Activated T-helper 17 cell treated with anti-CD3 and anti-CD28 coated beads, Interleukin-2, amount 50 U/mL, for 72 hours (primary cell): ENCODE measurements at regions not wholly inside any gene's neighbourhood (a gene's known extent, or its start where the extent isn't known, plus 50 kb on each side); places are given as distances from the start of the nearest gene placed in this dataset.

Experiments used
- ATAC-seq: fragments of 150-1000 bp; cut with Tn5 transposase; replicated peaks from 2 replicates; pipeline ENCODE4 v1.10.0; 2021; ENCODE audit warnings: mild to moderate bottlenecking, moderate library complexity
- H3K27ac Mint-ChIP-seq: one replicate; pipeline ENCODE4 v1.8.0; 2022; ENCODE audit warnings: mixed read lengths
- H3K27me3 Mint-ChIP-seq: one replicate; pipeline ENCODE4 v1.8.0; 2022; ENCODE audit warnings: mixed read lengths
- H3K36me3 Mint-ChIP-seq: one replicate; pipeline ENCODE4 v1.8.0; 2022; ENCODE audit warnings: low read depth, mild to moderate bottlenecking, mixed read lengths
- H3K4me1 Mint-ChIP-seq: one replicate; pipeline ENCODE4 v1.8.0; 2022; ENCODE audit warnings: mixed read lengths
- H3K4me3 Mint-ChIP-seq: one replicate; pipeline ENCODE4 v1.8.0; 2022; ENCODE audit warnings: mild to moderate bottlenecking, mixed read lengths
- H3K9me3 Mint-ChIP-seq: one replicate; pipeline ENCODE4 v1.8.0; 2022; ENCODE audit warnings: mixed read lengths

DNA sequence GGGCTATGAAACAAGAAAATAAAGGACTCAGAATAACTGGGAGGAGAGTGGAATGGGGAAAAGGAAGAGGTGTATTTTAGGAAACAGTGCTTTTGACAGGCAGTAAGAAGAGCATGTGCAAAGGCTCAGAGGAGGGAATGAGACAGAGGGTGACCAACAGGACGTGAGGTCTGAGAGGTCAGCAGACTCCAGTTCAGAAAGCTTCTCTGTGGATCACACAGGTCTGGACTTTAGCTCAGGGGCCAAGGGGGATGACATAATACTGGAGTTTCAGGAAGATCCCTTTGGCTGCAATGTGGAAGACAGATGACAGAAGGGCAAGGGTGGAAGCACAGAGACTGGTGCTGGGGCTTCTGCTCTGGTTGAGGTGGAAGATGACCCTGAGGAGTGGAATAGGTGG is 489.9 kb upstream of the CDH5 start:
- ATAC-seq, result no peak
- no peak overlapping the region for H3K4me3 Mint-ChIP-seq
- no peak overlapping the region for H3K27ac Mint-ChIP-seq
- no peaks in the 10 kb centered on the region for H3K9me3 Mint-ChIP-seq
- no peaks in the 10 kb centered on the region for H3K36me3 Mint-ChIP-seq
- no peaks in the 10 kb centered on the region for H3K4me1 Mint-ChIP-seq
- H3K27me3 Mint-ChIP-seq, result peaks cover 4% of the 10 kb centered on the region

DNA sequence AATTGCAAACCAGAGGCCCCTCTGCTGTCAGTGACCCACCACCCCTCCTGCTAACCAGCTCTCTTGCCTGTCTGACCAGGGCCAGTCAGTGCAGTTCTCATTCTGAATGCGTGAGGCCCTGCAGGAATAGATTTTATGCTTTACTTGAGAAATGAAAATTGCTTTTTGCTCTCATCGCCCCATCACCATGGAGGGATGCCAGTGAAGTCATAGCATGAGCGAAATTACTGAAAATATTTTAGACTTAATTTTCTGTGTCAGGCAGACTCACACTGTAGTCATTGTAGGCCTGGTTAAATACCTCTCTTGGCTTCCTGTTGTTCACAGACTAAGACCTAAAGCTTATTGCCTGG is 490.5 kb upstream of the CDH5 start:
- no peak overlapping the region for H3K4me3 Mint-ChIP-seq
- H3K27me3 Mint-ChIP-seq, result peaks cover 4% of the 10 kb centered on the region
- H3K27ac Mint-ChIP-seq, result no peak overlapping the region
- H3K36me3 Mint-ChIP-seq, result no peaks in the 10 kb centered on the region
- H3K9me3 Mint-ChIP-seq, result no peaks in the 10 kb centered on the region
- no peaks in the 10 kb centered on the region for H3K4me1 Mint-ChIP-seq
- ATAC-seq, result no peak

DNA sequence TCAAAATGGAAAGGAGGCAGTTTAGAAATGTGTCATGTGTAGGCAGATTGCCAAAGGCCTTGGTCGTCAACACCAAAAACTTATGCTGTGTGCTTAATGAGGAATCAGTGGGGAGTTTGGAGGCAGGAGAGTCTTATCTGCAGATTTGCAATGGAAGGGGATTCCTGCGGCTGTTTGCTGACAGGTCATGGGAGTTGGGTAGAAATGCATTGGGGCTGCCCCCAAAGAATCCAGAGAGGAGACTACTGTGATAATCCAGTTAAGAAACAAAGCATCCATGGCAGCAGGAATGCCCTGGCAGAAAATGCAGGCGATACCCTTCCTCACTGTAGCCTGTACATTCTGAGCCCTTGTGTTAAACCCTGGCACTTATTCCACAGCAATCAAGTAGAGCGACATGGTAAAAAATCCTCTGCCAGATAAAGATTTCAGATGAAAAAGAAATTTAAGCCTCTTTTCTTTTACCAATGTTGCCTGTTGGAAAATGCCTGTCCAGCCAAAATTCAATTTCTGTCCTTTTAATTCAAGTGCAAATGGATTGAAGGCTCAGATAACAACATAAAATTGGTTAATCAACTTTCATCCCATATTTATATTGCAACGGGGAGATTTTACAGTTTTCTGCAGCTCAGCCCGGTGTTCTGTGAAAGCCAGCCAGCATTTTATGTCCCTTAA is 491.0 kb upstream of the CDH5 start:
- H3K4me1 Mint-ChIP-seq, result no peaks in the 10 kb centered on the region
- H3K27ac Mint-ChIP-seq, result no peak overlapping the region
- H3K9me3 Mint-ChIP-seq, result no peaks in the 10 kb centered on the region
- no peak for ATAC-seq
- H3K4me3 Mint-ChIP-seq, result no peak overlapping the region
- H3K27me3 Mint-ChIP-seq, result peaks cover 4% of the 10 kb centered on the region
- H3K36me3 Mint-ChIP-seq, result no peaks in the 10 kb centered on the region

DNA sequence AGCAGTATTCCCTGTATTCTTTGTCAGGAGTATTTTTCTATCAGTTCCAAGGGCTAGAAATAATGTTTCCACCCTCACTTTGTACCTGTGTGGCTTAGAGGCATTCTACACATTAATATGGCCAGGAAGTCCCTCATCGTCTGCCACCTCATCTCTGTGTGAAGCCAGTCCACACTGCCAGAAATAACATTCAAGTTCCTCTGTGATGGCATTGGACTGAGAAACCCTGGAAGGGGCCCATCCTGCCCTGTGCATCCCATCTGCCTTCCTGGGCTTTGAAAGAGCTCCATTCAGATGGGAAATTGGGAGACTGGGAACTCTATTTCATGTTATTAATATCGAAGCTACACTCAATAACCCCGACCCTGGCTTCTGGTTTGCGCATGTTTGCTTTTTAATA is 497.2 kb upstream of the CDH5 start:
- H3K9me3 Mint-ChIP-seq, result peaks cover 1% of the 10 kb centered on the region

DNA sequence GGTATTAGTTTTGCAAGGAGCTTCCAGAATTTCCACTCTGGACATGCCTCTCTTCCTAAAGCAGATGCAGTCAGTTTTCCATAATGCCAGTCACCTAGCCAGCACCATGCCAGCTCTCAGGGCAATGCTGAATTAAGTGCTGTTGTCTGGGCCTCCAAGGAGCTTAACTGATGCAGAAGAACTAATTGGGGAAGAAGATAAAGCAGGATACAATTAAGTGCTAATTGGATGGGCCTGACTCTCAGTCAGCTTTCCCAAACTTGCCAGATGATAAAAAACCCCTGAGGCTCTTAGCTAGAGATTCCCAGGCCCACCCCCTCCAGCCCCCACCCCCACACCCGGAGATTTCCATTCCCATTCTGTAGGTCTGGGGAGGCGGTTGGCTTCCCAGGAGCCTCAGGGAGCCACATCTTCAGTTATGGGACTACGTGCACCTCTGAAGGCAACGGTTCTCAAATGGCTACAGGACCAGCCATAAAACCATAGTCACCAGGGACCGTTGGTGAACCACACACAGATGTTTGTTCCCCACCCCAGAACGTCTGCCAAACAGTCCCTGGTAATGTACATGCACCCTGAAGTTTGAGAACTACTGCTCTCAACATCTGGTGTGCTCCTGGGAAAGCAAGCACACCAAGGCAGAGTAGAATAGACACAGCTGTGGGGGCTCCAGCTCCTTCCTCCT is 499.1 kb upstream of the CDH5 start:
- H3K27me3 Mint-ChIP-seq, result peaks cover 4% of the 10 kb centered on the region
- no peak overlapping the region for H3K27ac Mint-ChIP-seq
- H3K4me1 Mint-ChIP-seq, result no peaks in the 10 kb centered on the region

More for the DNA sequence above, 497.2 kb upstream of the CDH5 start:
- no peak overlapping the region for H3K4me3 Mint-ChIP-seq
- no peak for ATAC-seq
- no peaks in the 10 kb centered on the region for H3K4me1 Mint-ChIP-seq
- H3K27me3 Mint-ChIP-seq, result peaks cover 4% of the 10 kb centered on the region
- no peak overlapping the region for H3K27ac Mint-ChIP-seq
- H3K36me3 Mint-ChIP-seq, result no peaks in the 10 kb centered on the region

DNA sequence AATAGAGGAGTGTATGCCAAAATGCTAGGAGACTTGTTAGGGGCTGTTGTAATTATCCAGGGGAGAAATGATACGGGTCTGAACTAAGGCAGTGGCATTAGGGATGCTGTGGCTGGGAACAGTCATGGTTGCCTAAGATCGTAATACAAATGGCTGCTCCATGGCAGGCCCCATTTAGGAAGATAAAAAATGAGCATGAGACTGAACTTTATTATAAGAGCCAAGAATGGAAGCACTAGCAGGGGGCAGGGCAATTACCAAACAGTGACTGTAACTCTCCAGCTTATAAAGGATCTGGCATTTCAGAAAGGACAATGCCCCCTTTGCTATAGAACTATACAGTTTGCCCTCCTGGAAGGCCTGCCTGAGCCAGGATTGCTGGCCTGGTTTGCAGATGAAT is 503.3 kb upstream of the CDH5 start:
- no peaks in the 10 kb centered on the region for H3K36me3 Mint-ChIP-seq

More for the DNA sequence above, 499.1 kb upstream of the CDH5 start:
- Mint-ChIP-seq H3K4me3 (no peak overlapping the region), H3K9me3 (peaks cover 6% of the 10 kb centered on the region), H3K36me3 (no peaks in the 10 kb centered on the region)
- ATAC-seq, result no peak

DNA sequence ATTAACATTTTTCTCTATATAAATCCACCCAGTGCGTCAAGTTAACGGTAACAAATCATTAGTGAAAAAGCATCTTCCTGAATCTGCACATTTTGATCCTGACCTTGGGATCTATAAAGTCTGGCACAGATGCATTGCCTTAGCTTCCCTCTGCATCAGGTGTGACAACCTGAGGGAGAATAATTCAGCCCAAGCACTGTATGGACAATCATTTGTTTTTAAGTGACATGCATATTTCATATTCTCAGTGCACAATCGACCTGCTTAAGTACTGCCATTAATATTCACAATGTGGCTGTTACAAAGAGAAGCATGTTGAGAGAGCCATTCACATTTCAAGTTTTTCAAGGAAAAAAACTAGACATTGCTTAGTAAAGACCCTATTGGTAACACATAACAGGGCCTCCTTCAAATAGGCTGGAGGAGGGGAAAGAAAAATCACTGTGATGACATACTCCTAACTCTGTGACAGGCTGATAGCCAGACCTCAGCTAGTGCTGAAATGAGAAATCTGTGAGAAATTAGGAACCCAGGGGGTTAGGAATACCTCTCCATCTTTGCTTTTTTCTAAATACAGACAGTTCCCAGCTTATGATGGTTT is 505.3 kb upstream of the CDH5 start:
- Mint-ChIP-seq H3K4me3 (no peak overlapping the region), H3K36me3 (no peaks in the 10 kb centered on the region), H3K4me1 (no peaks in the 10 kb centered on the region), H3K27me3 (peaks cover 3% of the 10 kb centered on the region), H3K27ac (no peak overlapping the region), H3K9me3 (peaks cover 6% of the 10 kb centered on the region)
- ATAC-seq, result no peak

More for the DNA sequence above, 503.3 kb upstream of the CDH5 start:
- Mint-ChIP-seq H3K9me3 (peaks cover 6% of the 10 kb centered on the region), H3K27me3 (peaks cover 3% of the 10 kb centered on the region), H3K4me3 (no peak overlapping the region), H3K4me1 (no peaks in the 10 kb centered on the region), H3K27ac (no peak overlapping the region)
- ATAC-seq, result no peak

DNA sequence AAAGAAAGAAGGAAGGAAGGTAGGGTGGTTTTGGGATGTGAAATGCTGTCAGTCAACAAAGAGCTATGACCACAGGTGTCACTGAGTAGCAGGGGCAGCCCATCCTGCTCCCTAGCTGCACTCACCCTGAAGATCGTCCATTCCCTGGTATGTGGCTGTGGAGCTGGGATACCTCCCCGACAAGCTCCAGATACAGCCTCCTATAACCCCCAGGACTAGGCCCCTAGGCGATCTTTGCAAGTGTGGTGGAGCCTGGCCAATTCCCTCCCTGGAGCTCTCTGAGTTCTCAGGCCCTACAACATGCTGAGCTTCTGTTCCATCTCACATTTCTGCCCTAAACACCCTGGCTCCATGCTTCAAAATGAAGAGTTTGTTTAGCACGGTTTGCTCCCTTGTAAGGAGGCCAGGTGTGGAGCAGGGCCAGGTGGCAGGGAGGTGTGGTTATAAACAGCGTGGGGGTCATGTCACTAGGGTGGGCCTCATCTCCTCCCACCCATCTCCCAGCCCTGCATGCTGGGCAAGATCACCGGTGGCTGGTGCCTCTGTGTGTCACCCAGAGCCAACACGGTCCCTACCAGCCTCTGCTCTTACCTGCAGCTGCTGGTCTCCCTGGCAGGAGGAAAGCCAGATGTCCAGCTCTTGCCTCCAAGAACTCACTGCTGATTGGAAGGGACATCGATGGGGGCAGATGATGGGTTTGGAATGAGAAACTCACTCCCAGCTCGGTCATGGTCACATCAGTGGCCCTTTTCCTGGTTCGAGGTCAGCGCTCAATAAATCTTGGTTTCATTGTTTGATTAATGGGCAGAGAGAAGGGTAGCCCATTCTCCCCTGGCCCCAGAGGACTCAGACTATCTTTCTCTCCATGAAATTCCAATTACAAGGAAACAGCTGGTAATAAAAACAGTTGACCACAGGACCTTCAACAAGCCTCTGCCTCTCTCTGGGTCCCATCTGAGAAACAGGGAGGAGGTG is 511.0 kb upstream of the CDH5 start:
- no peak for ATAC-seq
- H3K9me3 Mint-ChIP-seq, result no peaks in the 10 kb centered on the region
- H3K36me3 Mint-ChIP-seq, result no peaks in the 10 kb centered on the region
- no peak overlapping the region for H3K4me3 Mint-ChIP-seq
- H3K4me1 Mint-ChIP-seq, result no peaks in the 10 kb centered on the region
- no peak overlapping the region for H3K27ac Mint-ChIP-seq
- H3K27me3 Mint-ChIP-seq, result peaks cover 5% of the 10 kb centered on the region

DNA sequence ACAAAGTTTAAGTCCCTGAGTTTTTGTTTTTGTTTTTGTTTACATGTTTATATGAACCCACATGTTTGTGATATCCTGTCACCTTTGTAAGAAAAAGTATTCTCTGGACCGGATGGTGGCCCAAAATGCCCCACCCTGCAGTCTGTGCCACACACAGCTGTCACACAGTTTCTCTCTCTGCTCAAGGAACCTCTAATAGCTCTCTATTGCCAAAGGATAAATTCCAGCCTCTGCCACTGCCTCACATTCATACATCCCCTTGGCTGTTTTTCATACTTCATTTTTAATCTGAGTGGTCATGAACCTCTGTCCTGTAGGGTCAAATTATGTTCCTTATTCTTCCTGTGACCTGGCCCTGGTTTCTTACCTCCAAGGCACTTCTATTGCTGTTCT is 520.3 kb upstream of the CDH5 start:
- Mint-ChIP-seq H3K9me3 (peaks cover 4% of the 10 kb centered on the region), H3K27me3 (peaks cover 5% of the 10 kb centered on the region), H3K4me3 (no peak overlapping the region), H3K4me1 (no peaks in the 10 kb centered on the region), H3K36me3 (no peaks in the 10 kb centered on the region), H3K27ac (no peak overlapping the region)
- ATAC-seq, result no peak

DNA sequence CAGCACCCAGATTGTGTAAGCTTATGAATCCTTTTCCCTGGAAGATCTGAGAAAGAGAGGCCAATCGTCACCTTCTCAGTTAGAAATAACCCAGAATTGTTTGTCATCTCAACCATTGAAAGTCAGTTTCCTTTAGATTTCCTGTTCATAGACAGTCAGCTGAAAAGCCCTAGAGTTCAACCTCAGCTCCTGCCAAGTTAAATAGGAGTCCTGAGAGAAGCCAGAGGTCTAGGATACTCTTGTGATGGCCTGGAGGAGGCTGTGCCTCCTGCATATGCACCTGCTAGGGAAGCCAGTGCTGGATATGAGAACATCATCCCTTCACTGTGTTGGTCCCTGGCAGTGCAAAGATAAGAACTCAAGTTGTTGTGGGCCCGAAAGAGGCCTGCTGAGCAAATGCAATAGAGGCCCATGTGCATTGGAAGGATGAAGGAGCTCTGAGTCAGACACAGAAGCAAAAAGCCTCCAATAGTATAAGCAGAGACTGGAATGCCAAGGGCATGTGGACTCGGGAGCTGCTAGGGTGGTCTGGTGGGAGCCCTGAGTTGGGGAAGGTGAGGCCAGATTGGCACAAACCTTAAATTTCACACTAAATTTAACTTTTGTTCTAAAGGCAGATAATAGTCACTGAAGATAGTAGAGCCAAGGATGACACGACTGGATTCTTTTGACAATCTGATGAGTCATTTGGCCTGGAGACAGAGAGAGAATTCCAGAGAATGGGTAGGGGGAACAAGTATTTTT is 520.9 kb upstream of the CDH5 start:
- H3K27me3 Mint-ChIP-seq, result peaks cover 5% of the 10 kb centered on the region
- no peak for ATAC-seq
- H3K9me3 Mint-ChIP-seq, result peaks cover 4% of the 10 kb centered on the region
- H3K27ac Mint-ChIP-seq, result no peak overlapping the region
- no peak overlapping the region for H3K4me3 Mint-ChIP-seq
- no peaks in the 10 kb centered on the region for H3K36me3 Mint-ChIP-seq
- H3K4me1 Mint-ChIP-seq, result no peaks in the 10 kb centered on the region

DNA sequence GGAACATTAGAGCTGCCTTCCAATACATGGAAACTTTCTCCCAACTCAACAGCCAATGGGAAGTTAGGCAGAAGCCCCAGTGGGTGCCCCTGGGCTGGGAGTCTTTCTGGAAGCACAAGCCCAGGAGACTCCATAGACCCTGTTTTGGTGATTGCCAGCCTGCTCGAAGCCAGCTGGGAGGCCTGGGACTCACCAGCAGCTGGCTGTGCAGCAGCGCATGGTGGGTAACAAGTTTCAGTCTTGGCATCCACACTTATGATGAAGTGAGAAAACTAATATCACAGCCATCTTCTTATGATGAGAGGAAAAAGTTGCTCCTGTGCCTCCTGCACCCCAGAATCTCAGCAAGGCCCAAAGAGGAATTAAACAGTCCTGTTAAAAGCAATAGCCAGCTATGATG is 522.5 kb upstream of the CDH5 start:
- ATAC-seq, result no peak
- Mint-ChIP-seq H3K27me3 (peaks cover 5% of the 10 kb centered on the region), H3K36me3 (no peaks in the 10 kb centered on the region), H3K4me3 (no peak overlapping the region), H3K4me1 (no peaks in the 10 kb centered on the region), H3K9me3 (peaks cover 4% of the 10 kb centered on the region), H3K27ac (no peak overlapping the region)

DNA sequence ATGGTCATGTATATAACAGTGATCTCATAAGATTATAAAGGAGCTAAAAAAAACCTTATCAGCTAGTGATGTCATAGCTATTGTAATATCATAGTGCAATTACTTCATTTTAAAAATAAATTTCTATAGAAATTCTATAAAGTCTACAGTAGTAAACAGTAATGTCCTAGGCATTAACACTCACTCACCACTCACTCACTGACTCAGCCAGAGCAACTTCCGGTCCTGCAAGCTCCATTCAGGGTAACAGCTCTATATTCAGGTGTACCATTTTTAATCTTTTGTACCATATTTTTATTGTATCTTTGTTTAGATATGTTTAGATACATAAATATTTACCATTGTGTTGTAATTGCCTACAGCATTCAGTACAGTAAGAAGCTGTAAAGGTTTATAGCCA is 524.4 kb upstream of the CDH5 start:
- peaks cover 5% of the 10 kb centered on the region for H3K27me3 Mint-ChIP-seq
- no peaks in the 10 kb centered on the region for H3K36me3 Mint-ChIP-seq
- no peak overlapping the region for H3K4me3 Mint-ChIP-seq
- peaks cover 4% of the 10 kb centered on the region for H3K9me3 Mint-ChIP-seq
- no peak for ATAC-seq
- no peak overlapping the region for H3K27ac Mint-ChIP-seq
- H3K4me1 Mint-ChIP-seq, result no peaks in the 10 kb centered on the region

DNA sequence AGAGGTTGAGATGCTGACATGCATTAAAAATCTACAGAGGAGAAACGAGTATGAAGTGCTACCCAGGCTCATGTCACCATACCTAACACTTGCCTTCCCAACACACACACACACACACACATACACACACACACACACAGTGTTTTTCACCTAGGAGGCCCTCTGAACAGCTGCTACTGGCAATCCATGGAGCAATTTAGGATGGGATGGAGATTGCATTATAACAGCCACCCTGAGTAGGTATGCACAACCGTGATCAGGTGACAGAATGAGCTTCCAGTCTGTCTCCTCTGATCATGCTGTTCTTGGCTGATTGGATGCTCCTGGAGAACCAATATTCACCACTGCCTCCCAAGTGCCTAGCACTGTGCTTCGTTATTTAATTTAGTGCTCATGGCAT is 528.5 kb upstream of the CDH5 start:
- H3K4me3 Mint-ChIP-seq, result no peak overlapping the region
- H3K27ac Mint-ChIP-seq, result no peak overlapping the region
- no peaks in the 10 kb centered on the region for H3K36me3 Mint-ChIP-seq
- H3K27me3 Mint-ChIP-seq, result peaks cover 5% of the 10 kb centered on the region
- no peaks in the 10 kb centered on the region for H3K4me1 Mint-ChIP-seq
- H3K9me3 Mint-ChIP-seq, result peaks cover 4% of the 10 kb centered on the region
- ATAC-seq, result no peak

DNA sequence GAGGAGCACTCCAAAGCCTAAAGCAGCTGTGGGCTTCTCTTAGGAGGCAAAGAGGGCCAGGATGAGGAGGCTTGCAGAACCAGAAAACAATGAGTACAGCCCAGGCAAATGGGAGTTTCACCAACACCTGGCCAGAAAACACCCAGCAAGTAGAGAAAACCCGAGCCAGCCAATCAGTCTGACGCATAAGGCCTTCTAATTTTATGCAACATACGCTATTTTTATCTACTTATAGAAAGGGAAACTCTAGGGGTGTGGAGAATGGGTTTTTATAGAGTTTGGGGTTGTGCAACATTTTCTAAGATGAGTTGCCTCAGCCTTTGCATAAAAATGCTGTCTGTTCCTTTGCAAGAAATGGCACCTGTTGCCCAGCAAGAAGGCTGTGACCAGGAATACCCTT is 529.0 kb upstream of the CDH5 start:
- Mint-ChIP-seq H3K27me3 (peaks cover 5% of the 10 kb centered on the region), H3K9me3 (peaks cover 4% of the 10 kb centered on the region), H3K27ac (no peak overlapping the region), H3K4me3 (no peak overlapping the region), H3K4me1 (no peaks in the 10 kb centered on the region), H3K36me3 (no peaks in the 10 kb centered on the region)
- ATAC-seq, result no peak
